ENCODE measurements at regions not wholly inside any gene's neighbourhood (a gene's known extent, or its start where the extent isn't known, plus 50 kb on each side); places are given as distances from the start of the nearest gene placed in this dataset.

DNA sequence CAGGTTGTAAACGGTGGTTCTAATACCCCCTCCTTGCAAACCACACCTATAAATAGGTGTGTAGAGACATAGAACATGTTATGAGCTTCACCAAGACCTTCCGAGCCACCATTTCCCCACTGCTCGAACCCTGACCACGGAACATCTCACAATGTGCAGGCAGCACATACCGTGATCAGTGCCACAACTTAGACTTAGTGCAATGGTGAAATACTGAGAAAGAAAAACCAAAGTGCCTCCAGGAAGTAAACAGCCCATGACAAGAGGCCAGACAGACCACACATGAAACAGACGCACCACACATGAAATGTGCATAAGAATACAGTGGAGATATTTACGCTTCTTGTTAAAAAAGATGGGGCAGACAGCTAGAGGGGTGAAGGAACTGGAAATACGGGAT lies 166.9 kb upstream of the CCND2 start:
- TF ChIP-seq CTCF (IDR thresholded peaks at IDR 0.05; ENCODE audit: low read depth, low read length), result no peak
- H3K4me3 ChIP-seq (ENCODE audit: low read depth, low read length), result no peak overlapping the region

DNA sequence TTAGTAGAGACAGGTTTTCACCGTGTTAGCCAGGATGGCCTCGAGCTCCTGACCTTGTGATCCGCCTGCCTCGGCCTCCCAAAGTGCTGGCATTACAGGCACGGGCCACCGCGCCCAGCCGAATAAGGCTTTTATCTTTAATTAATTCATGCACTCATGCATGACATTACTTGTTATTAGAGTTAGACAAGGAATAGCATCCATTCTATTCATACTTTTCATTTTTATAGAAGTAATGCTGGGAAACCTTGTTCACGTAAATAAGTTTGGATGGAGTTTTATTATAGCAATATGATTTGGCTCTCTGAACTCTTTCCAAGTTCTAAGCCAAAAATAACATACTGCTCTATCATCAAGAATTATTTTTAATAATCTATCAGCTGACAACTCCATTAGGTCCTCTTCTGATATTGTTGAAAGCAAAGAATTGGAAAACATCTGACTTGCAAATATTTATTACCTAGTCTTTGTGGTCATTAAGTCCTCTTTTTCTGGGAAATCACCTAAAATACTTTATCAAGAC lies 168.8 kb upstream of the CCND2 start:
- TF ChIP-seq CTCF (IDR thresholded peaks at IDR 0.05; ENCODE audit: low read depth, low read length), result no peak
- H3K4me3 ChIP-seq (ENCODE audit: low read depth, low read length), result no peak overlapping the region

DNA sequence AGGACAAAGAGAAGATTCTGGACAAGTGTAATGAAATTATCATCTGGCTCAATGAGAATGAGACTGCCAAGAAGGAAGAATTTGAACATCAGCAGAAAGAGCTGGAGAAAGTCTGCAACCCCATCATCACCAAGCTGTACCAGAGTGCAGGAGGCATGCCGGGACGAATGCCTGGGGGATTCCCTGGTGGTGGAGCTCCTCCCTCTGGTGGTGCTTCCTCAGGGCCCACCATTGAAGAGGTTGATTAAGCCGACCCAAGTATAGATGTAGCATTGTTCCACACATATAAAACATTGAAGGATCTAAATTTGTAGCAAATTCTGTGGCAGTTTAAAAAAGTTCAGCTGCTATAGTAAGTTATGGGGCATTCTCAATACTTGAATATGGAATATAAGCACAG lies 174.3 kb upstream of the CCND2 start:
- H3K4me3 ChIP-seq (ENCODE audit: low read depth, low read length), result no peak overlapping the region
- TF ChIP-seq CTCF (IDR thresholded peaks at IDR 0.05; ENCODE audit: low read depth, low read length), result no peak

DNA sequence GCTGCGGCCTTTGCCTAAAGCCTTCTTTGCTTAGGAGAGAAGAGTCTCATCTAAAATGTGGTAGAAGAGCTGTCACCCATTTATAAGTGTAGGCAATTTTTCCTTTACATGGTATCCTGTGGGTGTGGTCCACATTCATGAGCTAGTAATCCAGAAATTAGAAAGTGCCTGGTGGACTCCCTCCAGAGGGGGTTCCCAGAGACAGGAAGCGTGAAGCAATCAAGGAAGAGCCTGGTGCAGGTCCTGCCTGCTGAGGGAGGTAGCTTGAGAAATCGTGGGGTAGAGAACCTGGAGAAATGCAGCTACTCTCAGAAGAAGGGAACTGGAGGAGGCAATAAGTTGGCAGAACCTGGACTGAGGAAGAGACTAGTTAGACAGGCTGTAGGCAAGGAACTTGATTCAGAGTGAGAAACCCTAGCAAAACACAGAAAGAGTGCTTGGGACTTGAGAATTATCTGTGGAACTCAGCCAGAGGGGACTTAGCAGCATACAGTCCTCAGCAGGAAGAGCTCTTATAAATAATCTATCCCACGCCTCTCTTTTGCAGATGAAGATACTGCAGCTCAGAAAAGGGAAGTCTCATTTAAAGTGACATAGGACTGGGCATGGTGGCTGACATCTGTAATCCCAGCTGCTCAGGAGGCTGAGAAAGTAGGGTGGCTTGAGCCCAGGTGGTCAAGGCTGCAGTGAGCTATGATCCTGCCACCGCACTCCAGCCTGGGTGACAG lies 182.4 kb upstream of the CCND2 start:
- no peak for TF ChIP-seq CTCF (IDR thresholded peaks at IDR 0.05; ENCODE audit: low read depth, low read length)
- H3K4me3 ChIP-seq (ENCODE audit: low read depth, low read length), result no peak overlapping the region

GRCh38 chr12:4089956-4090355 lies 183.6 kb upstream of the CCND2 start:
- H3K4me3 ChIP-seq (ENCODE audit: low read depth, low read length), result no peak overlapping the region
- no peak for TF ChIP-seq CTCF (IDR thresholded peaks at IDR 0.05; ENCODE audit: low read depth, low read length)

DNA sequence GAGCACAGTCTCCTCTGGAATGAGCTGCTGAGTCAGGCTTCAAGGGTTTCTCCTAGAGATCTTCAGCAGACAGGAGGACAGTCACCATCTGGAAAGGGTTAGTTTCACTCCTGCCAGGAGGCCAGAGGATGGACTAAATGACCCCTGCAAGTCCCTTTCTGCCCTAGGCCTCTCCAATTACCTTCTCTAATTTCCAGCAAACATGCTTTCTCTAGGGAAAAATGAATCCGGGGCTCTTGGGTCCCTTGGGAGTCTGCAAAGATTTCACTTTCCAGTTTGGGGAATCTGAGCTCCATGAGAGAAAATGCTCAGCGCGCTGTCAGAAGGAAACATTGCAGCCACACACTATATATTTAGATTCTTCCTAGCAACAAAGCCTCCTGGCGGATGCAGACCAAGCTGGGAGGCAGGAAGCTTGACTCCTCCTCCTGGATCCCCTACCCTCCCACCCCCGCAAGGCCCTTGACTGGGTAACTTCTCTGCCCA lies 184.4 kb upstream of the CCND2 start:
- no peak overlapping the region for H3K4me3 ChIP-seq (ENCODE audit: low read depth, low read length)
- no peak for TF ChIP-seq CTCF (IDR thresholded peaks at IDR 0.05; ENCODE audit: low read depth, low read length)

DNA sequence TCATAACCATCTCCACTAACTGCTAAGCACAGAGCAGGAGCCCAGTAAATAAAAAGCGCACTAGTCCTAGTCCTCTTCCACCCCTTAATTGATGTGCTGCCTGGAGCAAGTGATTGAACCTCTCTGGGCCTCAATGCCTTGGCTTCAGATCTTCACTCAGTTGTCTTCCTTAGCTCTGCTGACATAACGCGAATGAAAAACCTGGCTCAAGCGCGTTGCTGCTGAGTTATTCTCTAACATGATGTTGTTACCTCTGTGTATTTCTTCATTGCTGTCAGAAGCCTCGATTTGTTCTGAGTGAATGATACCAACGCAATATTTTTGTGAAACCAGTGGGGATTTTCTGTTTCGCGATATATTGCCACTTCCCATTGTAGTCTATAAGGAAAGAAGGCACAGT lies 185.1 kb upstream of the CCND2 start:
- H3K4me3 ChIP-seq (ENCODE audit: low read depth, low read length), result no peak overlapping the region
- no peak for TF ChIP-seq CTCF (IDR thresholded peaks at IDR 0.05; ENCODE audit: low read depth, low read length)

Measured in WI38 (cell line).